ENCODE measurements at regions not wholly inside any gene's neighbourhood (a gene's known extent, or its start where the extent isn't known, plus 50 kb on each side); places are given as distances from the start of the nearest gene placed in this dataset.
"Not testable (repeated sequence)": the region's sequence is repeated elsewhere in the genome, so short reads cannot be mapped to it uniquely, and the experiment has no call there.

GRCh38 chr5:25418319-25418859 is 773.6 kb upstream of the CDH10 start:
- POLR2A ChIA-PET: no interaction called here
- DNase-seq (ENCODE audit: extremely low spot score): no peak
- TF ChIP-seq CTCF (IDR thresholded peaks at IDR 0.05; ENCODE audit: control extremely low read depth, extremely low read depth, low read depth, missing control alignments): no peak
- CTCF ChIA-PET: interaction anchor here (2.0 kb wide), 1 partner anchor 12 kb away, joined by 7 read pairs; no protein-coding TSS in a partner anchor

GRCh38 chr5:25416960-25417359 is 772.2 kb upstream of the CDH10 start:
- ChIA-PET POLR2A (no interaction called here), CTCF (interaction anchor here (0.6 kb wide), 1 partner anchor 163 kb away, joined by 3 read pairs; no protein-coding TSS in a partner anchor)
- DNase-seq (ENCODE audit: extremely low spot score): no peak
- TF ChIP-seq CTCF (IDR thresholded peaks at IDR 0.05; ENCODE audit: control extremely low read depth, extremely low read depth, low read depth, missing control alignments): no peak

- POLR2A ChIA-PET: no interaction called here
- CTCF ChIA-PET: interaction anchor here (0.9 to 1.0 kb wide), 2 partner anchors 11 to 12 kb away, joined by 3 to 4 read pairs; no protein-coding TSS in a partner anchor
- TF ChIP-seq CTCF (IDR thresholded peaks at IDR 0.05; ENCODE audit: control extremely low read depth, extremely low read depth, low read depth, missing control alignments): no peak
Observed at GRCh38 chr5:25415970-25416369, 771.2 kb upstream of the CDH10 start.

GRCh38 chr5:25414742-25415141 is 770.0 kb upstream of the CDH10 start:
- no peak for DNase-seq (ENCODE audit: extremely low spot score)
- TF ChIP-seq CTCF (IDR thresholded peaks at IDR 0.05; ENCODE audit: control extremely low read depth, extremely low read depth, low read depth, missing control alignments): no peak
- ChIA-PET CTCF (interaction anchor here (1.0 kb wide), 1 partner anchor 9 kb away, joined by 4 read pairs; no protein-coding TSS in a partner anchor), POLR2A (no interaction called here)

More at GRCh38 chr5:25415970-25416369, 771.2 kb upstream of the CDH10 start:
- no peak for DNase-seq (ENCODE audit: extremely low spot score)

GRCh38 chr5:25412116-25412661 is 767.4 kb upstream of the CDH10 start:
- ChIA-PET POLR2A (no interaction called here), CTCF (no interaction called here)
- no peak for TF ChIP-seq CTCF (IDR thresholded peaks at IDR 0.05; ENCODE audit: control extremely low read depth, extremely low read depth, low read depth, missing control alignments)
- DNase-seq (ENCODE audit: extremely low spot score): no peak

GRCh38 chr5:25407365-25407764 is 762.6 kb upstream of the CDH10 start:
- DNase-seq (ENCODE audit: extremely low spot score); POLR2A ChIA-PET: not testable (repeated sequence)
- CTCF ChIA-PET: interaction anchor here (0.8 kb wide), 1 partner anchor 23 kb away, joined by 3 read pairs; no protein-coding TSS in a partner anchor

GRCh38 chr5:25405850-25406249 is 761.1 kb upstream of the CDH10 start:
- no peak for DNase-seq (ENCODE audit: extremely low spot score)
- no peak for TF ChIP-seq CTCF (IDR thresholded peaks at IDR 0.05; ENCODE audit: control extremely low read depth, extremely low read depth, low read depth, missing control alignments)
- ChIA-PET POLR2A (no interaction called here), CTCF (interaction anchor here (0.8 to 2.0 kb wide), 3 partner anchors 9 to 14 kb away, joined by 3 to 8 read pairs (median 4); no protein-coding TSS in a partner anchor)
